OCI-LY1 (cell line): ENCODE measurements at regions not wholly inside any gene's neighbourhood (a gene's known extent, or its start where the extent isn't known, plus 50 kb on each side); places are given as distances from the start of the nearest gene placed in this dataset.

Experiments used
- H2AFZ ChIP-seq: fragments of 200-600 bp; sonication (generic), shearing (Covaris generic); 2 replicates; pipeline ENCODE4 v1.6.0; 2014; ENCODE audit warnings: antibody characterized with exemption, mild to moderate bottlenecking, low read length
- H3F3A ChIP-seq: fragments of 200-600 bp; sonication (generic), shearing (Covaris generic); 2 replicates; pipeline ENCODE4 v1.6.0; 2014; ENCODE audit warnings: mild to moderate bottlenecking, antibody characterized with exemption, low read length, moderate library complexity; ENCODE audit not compliant: insufficient read depth
- H3K27ac ChIP-seq: fragments of 200-600 bp; sonication (generic); 2 replicates; pipeline ENCODE4 v1.5.1; 2014; ENCODE audit warnings: low read length, mixed run types, mild to moderate bottlenecking, low read depth; ENCODE audit not compliant: poor library complexity, severe bottlenecking
- H3K27me3 ChIP-seq: fragments of 200-600 bp; sonication (generic); 2 replicates; pipeline ENCODE4 v1.6.0; 2014; ENCODE audit warnings: antibody characterized with exemption, mild to moderate bottlenecking, low read length, moderate library complexity; ENCODE audit not compliant: insufficient read depth
- H3K36me3 ChIP-seq: fragments of 200-600 bp; sonication (generic); 2 replicates; pipeline ENCODE4 v1.6.1; 2014; ENCODE audit warnings: mild to moderate bottlenecking, antibody characterized with exemption, low read length, moderate library complexity, mixed read lengths; ENCODE audit not compliant: insufficient read depth
- H3K4me1 ChIP-seq: fragments of 200-600 bp; sonication (generic); 2 replicates; pipeline ENCODE4 v1.5.1; 2014; ENCODE audit warnings: mild to moderate bottlenecking, low read length, moderate library complexity; ENCODE audit not compliant: insufficient read depth, severe bottlenecking
- H3K4me2 ChIP-seq: fragments of 200-600 bp; sonication (generic), shearing (Covaris generic); 2 replicates; pipeline ENCODE4 v1.6.1; 2014; ENCODE audit warnings: low read length
- H3K4me3 ChIP-seq: fragments of 200-600 bp; sonication (generic); 2 replicates; pipeline ENCODE4 v1.5.1; 2014; ENCODE audit warnings: low read length, low read depth, mild to moderate bottlenecking, mixed read lengths; ENCODE audit not compliant: poor library complexity, severe bottlenecking
- H3K79me2 ChIP-seq: fragments of 200-600 bp; shearing (Covaris generic); 2 replicates; pipeline ENCODE4 v1.6.1; 2016; ENCODE audit warnings: mixed run types, low read length, mixed read lengths; ENCODE audit not compliant: insufficient read depth
- H3K9ac ChIP-seq: fragments of 200-600 bp; sonication (generic), shearing (Covaris generic); 2 replicates; pipeline ENCODE4 v1.6.1; 2014; ENCODE audit warnings: mild to moderate bottlenecking, low read length, mixed read lengths
- H3K9me2 ChIP-seq: fragments of 200-600 bp; sonication (generic), shearing (Covaris generic); 2 replicates; pipeline ENCODE4 v1.6.1; 2014; ENCODE audit warnings: low read depth, mild to moderate bottlenecking, low read length, mixed read lengths
- H3K9me3 ChIP-seq: fragments of 200-600 bp; shearing (Covaris generic); 2 replicates; pipeline ENCODE4 v1.6.1; 2014; ENCODE audit warnings: low read length, mixed read lengths
- H4K20me1 ChIP-seq: fragments of 200-600 bp; sonication (generic), shearing (Covaris generic); 2 replicates; pipeline ENCODE4 v1.6.0; 2016; ENCODE audit warnings: mild to moderate bottlenecking, low read length; ENCODE audit not compliant: insufficient read depth
- EZH2 ChIP-seq: fragments of 200-600 bp; sonication (generic), shearing (Covaris generic); IDR thresholded peaks from 2 replicates; pipeline ENCODE4 v1.8.0; 2017; ENCODE audit warnings: borderline replicate concordance, mixed run types, mild to moderate bottlenecking, antibody characterized with exemption, low read length, moderate library complexity, mixed read lengths
- TF ChIP-seq, protein P1 (sequence below): fragments of 200-600 bp; sonication (generic), shearing (Covaris generic); IDR thresholded peaks from 2 replicates; pipeline ENCODE4 v1.5.1; 2017; ENCODE audit warnings: mild to moderate bottlenecking, antibody characterized with exemption, low read length, moderate library complexity, mixed read lengths

DNA sequence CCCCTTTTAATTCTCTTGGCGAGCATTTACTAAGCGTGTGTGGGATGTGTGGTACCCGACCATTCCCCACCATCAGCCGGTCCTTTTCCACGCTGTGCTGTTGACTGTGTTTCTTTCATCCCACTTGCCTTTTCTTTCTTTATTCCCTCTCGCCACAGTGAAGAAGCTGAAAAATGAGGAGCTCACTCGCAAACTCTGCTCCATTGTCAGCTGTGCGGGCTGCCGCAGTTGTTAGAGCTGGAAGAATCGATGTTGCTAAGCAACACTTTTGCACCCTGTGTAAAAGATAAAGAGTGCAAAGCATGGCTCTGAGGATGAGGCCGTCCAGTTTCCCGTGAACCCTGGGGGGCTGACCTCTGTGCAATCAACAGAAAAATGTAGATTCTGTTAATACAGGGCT lies 203.1 kb upstream of the NEBL start:
- no peak overlapping the region for H2AFZ ChIP-seq
- H3K36me3 ChIP-seq: no peaks in the 10 kb centered on the region
- TF ChIP-seq, protein P1, sequence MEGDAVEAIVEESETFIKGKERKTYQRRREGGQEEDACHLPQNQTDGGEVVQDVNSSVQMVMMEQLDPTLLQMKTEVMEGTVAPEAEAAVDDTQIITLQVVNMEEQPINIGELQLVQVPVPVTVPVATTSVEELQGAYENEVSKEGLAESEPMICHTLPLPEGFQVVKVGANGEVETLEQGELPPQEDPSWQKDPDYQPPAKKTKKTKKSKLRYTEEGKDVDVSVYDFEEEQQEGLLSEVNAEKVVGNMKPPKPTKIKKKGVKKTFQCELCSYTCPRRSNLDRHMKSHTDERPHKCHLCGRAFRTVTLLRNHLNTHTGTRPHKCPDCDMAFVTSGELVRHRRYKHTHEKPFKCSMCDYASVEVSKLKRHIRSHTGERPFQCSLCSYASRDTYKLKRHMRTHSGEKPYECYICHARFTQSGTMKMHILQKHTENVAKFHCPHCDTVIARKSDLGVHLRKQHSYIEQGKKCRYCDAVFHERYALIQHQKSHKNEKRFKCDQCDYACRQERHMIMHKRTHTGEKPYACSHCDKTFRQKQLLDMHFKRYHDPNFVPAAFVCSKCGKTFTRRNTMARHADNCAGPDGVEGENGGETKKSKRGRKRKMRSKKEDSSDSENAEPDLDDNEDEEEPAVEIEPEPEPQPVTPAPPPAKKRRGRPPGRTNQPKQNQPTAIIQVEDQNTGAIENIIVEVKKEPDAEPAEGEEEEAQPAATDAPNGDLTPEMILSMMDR: no peak
- no peak for TF ChIP-seq EZH2
- H3K9ac ChIP-seq: no peak overlapping the region
- H3K9me3 ChIP-seq: no peaks in the 10 kb centered on the region
- no peaks in the 10 kb centered on the region for H3K4me1 ChIP-seq
- no peaks in the 10 kb centered on the region for H4K20me1 ChIP-seq
- no peaks in the 10 kb centered on the region for H3K27me3 ChIP-seq
- no peaks in the 10 kb centered on the region for H3F3A ChIP-seq
- H3K79me2 ChIP-seq: no peaks in the 10 kb centered on the region
- H3K9me2 ChIP-seq: no peaks in the 10 kb centered on the region
- no peak overlapping the region for H3K4me2 ChIP-seq
- no peak overlapping the region for H3K4me3 ChIP-seq
- no peak overlapping the region for H3K27ac ChIP-seq

DNA sequence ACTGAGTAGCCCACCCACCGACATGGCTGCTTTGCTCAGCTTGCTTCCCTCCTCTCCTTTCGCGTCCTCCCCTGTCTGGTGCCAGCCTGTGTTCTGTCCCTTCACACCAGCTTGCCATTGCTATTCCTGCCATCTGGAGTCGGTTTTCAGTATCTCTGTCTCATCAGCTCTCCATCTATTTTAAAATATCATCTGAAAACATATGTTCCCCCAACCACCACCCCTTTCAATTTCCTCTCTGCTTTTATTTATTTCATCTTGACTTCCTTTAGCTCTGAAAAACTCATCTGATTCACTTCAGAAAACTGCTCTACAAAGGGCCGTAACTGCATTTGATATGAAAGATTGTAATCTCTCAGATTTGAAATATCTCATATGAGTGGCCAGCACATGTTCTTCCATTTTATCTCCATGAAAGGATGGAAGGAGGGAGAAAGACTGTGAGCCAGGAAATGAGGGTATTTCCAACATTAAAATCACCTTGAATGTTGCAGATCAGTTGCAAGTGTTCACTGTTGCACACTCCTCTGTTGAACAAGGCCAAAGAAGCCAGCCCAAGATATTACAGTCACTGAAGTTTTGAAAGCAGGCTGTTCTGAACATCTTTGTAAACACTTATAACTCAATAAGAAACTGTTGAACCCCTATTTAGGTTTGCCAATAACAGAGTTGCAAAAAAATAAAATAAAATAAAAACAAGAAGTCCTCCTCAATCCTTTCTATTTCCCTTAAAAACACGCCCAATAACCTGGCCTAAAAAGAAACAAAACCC lies 202.4 kb upstream of the NEBL start:
- H3K4me2 ChIP-seq: no peak overlapping the region

DNA sequence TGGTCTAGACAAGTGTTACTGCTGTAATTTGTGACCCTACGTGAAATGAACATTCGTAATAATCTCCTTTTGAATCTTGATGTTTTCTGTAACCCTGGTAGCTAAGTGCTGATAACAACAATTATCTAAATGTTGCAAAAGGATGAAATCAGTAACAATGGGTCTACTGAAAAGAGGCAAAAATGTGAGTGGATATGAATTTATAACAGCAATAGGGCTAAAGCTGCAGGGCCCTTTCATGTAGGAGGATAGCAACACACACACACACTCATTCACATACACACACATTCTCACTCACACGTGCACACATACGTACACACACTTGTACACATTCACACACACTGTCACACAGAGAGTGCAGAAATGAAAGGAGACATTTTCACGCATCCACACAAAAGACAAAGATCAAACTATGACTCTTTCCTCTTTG lies 200.8 kb upstream of the NEBL start:
- Histone ChIP-seq H3K9me2 (no peaks in the 10 kb centered on the region), H3K9me3 (no peaks in the 10 kb centered on the region), H3K79me2 (no peaks in the 10 kb centered on the region), H3K36me3 (no peaks in the 10 kb centered on the region), H2AFZ (no peak overlapping the region), H3K4me1 (no peaks in the 10 kb centered on the region), H3F3A (no peaks in the 10 kb centered on the region), H3K27ac (no peak overlapping the region), H4K20me1 (no peaks in the 10 kb centered on the region), H3K4me3 (no peak overlapping the region), H3K27me3 (no peaks in the 10 kb centered on the region), H3K9ac (no peak overlapping the region), H3K4me2 (no peak overlapping the region)
- TF ChIP-seq, protein P1: no peak
- no peak for TF ChIP-seq EZH2

More for the DNA sequence above, 202.4 kb upstream of the NEBL start:
- Histone ChIP-seq H3K36me3 (no peaks in the 10 kb centered on the region), H3K27ac (no peak overlapping the region), H3K4me1 (no peaks in the 10 kb centered on the region), H2AFZ (no peak overlapping the region), H3K9me3 (no peaks in the 10 kb centered on the region), H3K9me2 (no peaks in the 10 kb centered on the region), H3K4me3 (no peak overlapping the region), H3K9ac (no peak overlapping the region), H3K27me3 (no peaks in the 10 kb centered on the region), H3K79me2 (no peaks in the 10 kb centered on the region), H4K20me1 (no peaks in the 10 kb centered on the region), H3F3A (no peaks in the 10 kb centered on the region)
- no peak for TF ChIP-seq EZH2
- TF ChIP-seq, protein P1: no peak
